ENCODE measurements at regions not wholly inside any gene's neighbourhood (a gene's known extent, or its start where the extent isn't known, plus 50 kb on each side); places are given as distances from the start of the nearest gene placed in this dataset.

- no peak overlapping the region for H3K27ac Mint-ChIP-seq
- no peaks in the 10 kb centered on the region for H3K23me2 ChIP-seq (ENCODE audit: insufficient read length, low read depth, low read length, poor library complexity, severe bottlenecking)
- H2BK120ac ChIP-seq (ENCODE audit: low read depth, low read length, poor library complexity, severe bottlenecking) = no peak overlapping the region
- no peaks in the 10 kb centered on the region for H3K9me3 ChIP-seq (ENCODE audit: control insufficient read depth, low read depth, low read length)
- H2BK20ac ChIP-seq (ENCODE audit: low read depth, low read length, poor library complexity, severe bottlenecking) = no peak overlapping the region
- H3K18ac ChIP-seq (ENCODE audit: insufficient read length, low read depth, low read length) = no peak overlapping the region
- no peak for DNase-seq
- WGBS (ENCODE audit: extremely low coverage, insufficient read length, low lambda C conversion rate) = no CpG with 5 or more reads among the region's 1 CpG
- H2BK15ac ChIP-seq (ENCODE audit: low read depth, low read length) = no peak overlapping the region
- H3K27me3 Mint-ChIP-seq (ENCODE audit: low read depth) = peaks cover 5% of the 10 kb centered on the region; the same call in 1 of the 2 replicates
- H3K4me3 Mint-ChIP-seq = no peak overlapping the region
- H3K9me3 Mint-ChIP-seq = peaks cover 38 to 45% of the 10 kb centered on the region in 2 experiments
- no peak overlapping the region for H3T11ph ChIP-seq (ENCODE audit: low read length)
- no peak overlapping the region for H3K14ac ChIP-seq (ENCODE audit: insufficient read depth, low read length)
- H3K27me3 ChIP-seq (ENCODE audit: insufficient read depth, low read length) = no peaks in the 10 kb centered on the region
- H4K20me1 ChIP-seq (ENCODE audit: control insufficient read depth, insufficient read depth, insufficient read length) = no peaks in the 10 kb centered on the region
- no peak overlapping the region for H4K5ac ChIP-seq (ENCODE audit: insufficient read length, low read depth, low read length)
- H2AFZ ChIP-seq (ENCODE audit: low read length) = no peak overlapping the region
- no peak overlapping the region for H2AK5ac ChIP-seq (ENCODE audit: insufficient read length, low read length)
- H2BK12ac ChIP-seq (ENCODE audit: insufficient read length, low read depth, low read length) = no peak overlapping the region
- peaks cover 5 to 16% (median 7%) of the 10 kb centered on the region in 3 experiments for H3K36me3 Mint-ChIP-seq (ENCODE audit: insufficient read depth in 1 of 3, low read depth in 3 of 3)
- H3K4ac ChIP-seq (ENCODE audit: low read depth, low read length) = no peak overlapping the region
- H3K79me2 ChIP-seq (ENCODE audit: insufficient read depth, low read length) = no peaks in the 10 kb centered on the region
- H3K4me1 ChIP-seq (ENCODE audit: insufficient read depth, low read length) = no peaks in the 10 kb centered on the region
- TF ChIP-seq CTCF (conservative IDR thresholded peaks at IDR 0.05) = no peak
- no peak overlapping the region for H4K8ac ChIP-seq (replicated peaks; ENCODE audit: insufficient read length, low read depth, low read length)
- H3K9ac ChIP-seq (ENCODE audit: extremely low read depth, insufficient read length, low read length) = no peak overlapping the region
- H3K4me1 Mint-ChIP-seq = peaks cover 0 to 6% of the 10 kb centered on the region in 2 experiments; a peak in 2 of 4 replicates
- no peak overlapping the region for H4K91ac ChIP-seq (ENCODE audit: insufficient read length, low read depth, low read length)
- no peak overlapping the region for H3K23ac ChIP-seq (ENCODE audit: insufficient read length, low read depth, low read length)
- H2BK5ac ChIP-seq (ENCODE audit: insufficient read length, low read length) = no peak overlapping the region
- no peaks in the 10 kb centered on the region for H3K79me1 ChIP-seq (ENCODE audit: insufficient read depth, low read depth, low read length, poor library complexity, severe bottlenecking)
- H3K4me2 ChIP-seq (ENCODE audit: insufficient read depth, insufficient read length, low read length) = no peak overlapping the region
- no peak overlapping the region for H3K56ac ChIP-seq (ENCODE audit: insufficient read length, low read depth, low read length)
- no peak overlapping the region for H3K27ac ChIP-seq (ENCODE audit: insufficient read length, low read depth, low read length)
Measured at GRCh38 chr7:40946549-40946948, 756.3 kb downstream of the INHBA start.

Data from H9 (cell line).